Dermis blood vessel endothelial cell (primary cell): ENCODE measurements at regions not wholly inside any gene's neighbourhood (a gene's known extent, or its start where the extent isn't known, plus 50 kb on each side); places are given as distances from the start of the nearest gene placed in this dataset.
A peak's percentile ranks its signal among the peaks of the same experiment; 100 is the strongest.

Experiments used
- DNase-seq: peaks from one replicate; pipeline ENCODE4 v3.0.0; 2010

DNA sequence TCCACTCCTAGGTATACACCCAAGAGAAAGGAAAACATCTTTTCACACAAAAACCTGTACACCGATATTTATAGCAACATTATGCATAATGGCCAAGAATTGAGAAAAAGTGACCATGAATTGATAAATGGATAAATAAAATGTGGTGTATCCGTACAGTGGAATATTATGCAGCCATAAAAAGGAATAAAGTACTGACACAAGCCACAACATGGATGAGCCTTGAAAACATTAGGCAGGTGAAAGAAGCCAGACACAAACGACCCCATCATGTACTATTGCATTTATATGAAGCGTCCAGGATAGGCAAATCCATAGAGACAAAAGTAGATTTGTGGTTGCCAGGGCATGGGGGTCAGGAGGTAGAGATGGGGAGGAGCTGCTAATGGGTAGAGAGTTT is 64.2 kb upstream of the SLC6A6 start:
- DNase-seq, result no peak

DNA sequence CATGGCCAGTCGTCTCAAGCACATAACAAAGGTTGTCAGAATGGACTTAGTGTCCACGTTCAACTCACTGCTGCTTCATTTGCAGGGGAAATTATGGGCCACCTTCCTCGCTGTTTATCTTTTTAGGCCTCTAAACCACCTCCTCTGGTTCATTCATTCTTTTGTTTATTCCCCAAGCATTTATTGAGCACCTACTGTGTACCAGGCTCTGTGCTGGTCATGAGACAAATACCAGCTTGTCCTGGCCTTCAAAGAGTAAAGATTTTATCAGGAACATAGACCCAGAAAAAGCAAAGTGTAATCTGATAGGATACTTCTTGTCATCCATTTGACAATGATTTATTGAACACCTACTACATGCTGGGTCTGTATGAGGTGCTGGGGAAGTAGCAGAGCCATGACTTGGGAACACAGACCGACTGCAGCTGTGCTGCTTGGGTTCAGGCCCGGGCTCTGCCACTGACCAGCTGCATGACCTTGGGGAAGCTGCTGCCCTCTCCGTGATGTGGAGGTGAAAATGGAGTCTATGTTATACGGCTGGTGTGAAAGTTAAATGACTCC is 63.4 kb upstream of the SLC6A6 start:
- no peak for DNase-seq

DNA sequence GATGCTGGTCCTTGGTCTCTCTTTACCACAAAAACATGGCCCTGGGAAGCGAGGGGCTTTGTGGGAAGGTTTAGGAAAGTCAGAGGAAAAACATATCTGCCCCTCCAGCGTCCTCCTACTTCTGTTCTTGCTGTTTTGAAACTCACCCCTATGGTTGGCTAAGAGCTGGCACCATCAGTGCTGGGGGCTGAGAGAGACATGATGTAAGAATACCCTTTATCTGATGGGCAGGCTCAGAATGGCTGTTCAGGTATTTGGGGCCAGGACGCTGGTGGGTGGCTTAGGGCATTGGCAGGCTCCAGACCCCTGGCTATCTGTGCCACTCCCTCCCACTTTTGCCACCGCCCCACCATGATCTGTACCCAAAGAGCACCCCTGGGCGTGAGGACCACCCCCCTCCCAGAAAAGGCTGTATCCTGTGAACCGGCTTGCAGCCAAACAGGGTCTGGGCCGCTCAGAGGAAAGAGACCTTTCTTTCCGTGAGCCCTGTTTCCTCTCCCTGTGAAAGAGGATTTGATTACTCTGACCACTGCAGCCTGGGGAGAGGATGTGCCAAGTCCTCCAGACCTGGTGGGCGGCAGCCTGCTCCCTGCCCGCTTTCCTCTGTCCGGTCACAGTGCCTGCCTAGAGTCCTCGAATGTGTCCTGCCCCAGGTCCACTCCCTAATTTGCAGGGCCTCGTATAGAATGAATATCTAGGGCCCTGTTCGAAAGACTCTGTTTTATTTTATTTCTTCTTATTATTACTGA is 61.3 kb upstream of the SLC6A6 start:
- DNase-seq, result peak; percentile 21

DNA sequence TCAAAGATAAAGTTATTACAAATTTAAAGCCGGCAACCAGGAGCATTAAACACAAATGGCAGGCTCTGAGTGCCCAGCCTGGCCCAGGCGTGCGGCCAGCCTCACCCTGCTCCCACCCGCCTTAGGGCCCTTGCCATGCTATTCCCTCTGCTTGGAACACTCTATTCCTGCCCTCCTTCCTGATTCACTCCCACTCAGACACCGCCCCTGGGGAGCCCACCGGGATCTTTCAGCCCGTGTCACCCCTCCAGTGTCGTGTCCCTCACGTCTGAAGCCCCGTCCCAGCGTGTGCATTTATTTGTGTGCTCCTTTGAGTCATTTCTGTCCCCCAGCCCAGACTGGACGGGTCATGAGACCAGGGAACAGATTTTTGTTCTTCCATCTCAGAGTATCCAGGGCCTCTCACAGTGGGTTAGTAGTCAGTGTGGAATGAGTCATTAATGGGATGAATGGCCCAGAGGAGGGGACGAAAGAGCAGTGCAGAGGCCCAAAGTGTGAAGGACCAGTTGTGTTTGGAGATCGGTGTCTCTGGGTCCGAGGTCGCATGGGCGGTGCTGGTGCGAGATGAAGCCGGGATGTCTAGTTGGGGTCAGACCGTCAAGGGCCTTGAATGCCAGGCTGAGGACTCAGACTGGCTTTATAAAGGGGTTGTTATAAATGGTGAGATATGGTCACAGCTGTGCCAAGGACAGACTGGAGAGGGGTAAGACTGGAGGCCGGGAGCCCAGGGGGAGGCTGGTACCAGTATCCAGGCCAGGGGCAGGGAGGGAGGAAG is 58.9 kb upstream of the SLC6A6 start:
- DNase-seq, result no peak

DNA sequence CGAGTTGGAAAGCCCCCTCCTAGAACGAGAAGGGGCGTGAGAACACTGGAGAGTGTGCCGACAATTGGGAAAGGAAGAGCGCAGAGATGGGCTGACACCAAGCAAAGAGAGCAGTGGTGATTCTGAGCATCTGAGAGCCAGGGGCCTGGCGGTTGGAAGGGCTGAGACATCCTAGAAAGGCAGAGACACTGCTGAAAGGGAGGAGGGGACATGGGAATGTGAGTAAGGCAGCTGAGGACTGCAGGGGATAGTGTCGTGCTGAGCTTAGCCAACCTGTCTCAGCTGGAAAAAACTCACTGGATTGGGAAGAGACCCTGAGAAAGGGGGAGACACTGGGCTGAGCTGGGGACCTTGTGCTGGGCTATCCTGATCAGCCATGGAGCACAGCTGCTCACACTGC is 58.1 kb upstream of the SLC6A6 start:
- no peak for DNase-seq

DNA sequence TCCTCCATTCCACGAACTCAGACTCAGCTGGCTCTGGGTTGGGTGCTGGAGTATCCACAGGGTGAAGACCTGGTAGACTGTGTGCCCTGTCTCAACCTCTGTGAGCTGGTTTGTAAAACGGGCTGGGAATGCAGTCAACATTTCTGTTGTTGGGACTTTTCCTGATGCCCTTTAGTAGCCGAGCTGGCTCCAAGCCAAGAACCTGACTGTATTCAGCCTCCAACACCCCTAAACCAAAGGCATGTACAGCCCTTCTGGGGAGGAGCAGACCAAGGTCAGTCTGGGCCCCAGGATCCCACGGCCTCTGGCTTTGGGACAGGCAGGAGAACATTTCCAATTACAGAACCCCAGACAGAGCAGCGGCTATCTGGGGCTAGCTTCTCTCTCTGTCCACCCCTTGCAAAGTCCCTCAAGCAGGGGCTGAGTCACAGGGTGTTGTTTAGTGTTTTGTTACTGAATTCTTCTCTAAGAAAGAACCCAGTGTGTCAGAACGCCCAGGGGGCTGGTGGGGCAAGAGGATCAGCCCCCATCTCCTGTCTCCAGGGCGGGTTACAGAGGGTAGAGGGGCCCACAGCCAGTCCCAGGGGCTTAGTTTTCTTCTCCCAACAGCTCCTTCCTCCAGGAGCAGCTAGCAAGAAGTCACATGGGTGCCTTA is 56.8 kb upstream of the SLC6A6 start:
- no peak for DNase-seq

DNA sequence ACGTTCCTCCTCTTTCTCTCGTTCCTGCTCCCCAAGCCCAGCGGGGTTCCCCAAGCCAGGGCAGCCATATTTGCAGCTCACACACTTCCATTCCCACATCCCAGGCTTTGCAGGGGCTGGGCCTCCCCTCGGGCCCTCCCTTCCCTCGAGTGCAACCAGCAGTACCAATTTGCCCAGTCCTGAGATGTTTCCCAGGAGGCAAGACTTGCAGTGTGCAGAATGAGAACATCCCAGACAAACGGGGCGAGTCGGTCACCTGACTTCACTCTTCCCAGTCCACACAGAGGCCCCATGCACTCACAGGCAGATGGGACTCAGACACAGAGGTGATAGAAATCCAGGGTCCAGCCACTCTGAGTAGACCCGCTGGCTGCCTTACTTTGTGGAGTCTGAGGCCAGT is 56.2 kb upstream of the SLC6A6 start:
- no peak for DNase-seq

DNA sequence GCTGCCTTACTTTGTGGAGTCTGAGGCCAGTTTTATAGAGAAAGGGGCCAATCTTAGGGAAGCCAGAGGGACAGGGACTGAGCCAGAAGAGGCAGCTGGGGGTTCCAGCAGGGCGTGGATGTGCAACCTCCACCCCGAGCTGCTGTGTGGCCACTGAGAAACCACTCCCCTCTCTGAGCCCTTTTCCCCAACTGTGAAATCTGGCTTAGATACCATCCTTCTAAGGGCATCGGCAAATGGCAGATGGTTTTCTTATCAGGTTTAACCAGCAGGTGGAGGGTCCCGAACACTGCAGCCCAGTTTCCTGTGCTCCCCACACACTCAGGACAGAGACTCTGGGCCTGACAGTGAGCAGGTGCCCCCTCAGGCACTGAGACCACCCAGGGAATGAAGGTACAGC is 55.8 kb upstream of the SLC6A6 start:
- no peak for DNase-seq

DNA sequence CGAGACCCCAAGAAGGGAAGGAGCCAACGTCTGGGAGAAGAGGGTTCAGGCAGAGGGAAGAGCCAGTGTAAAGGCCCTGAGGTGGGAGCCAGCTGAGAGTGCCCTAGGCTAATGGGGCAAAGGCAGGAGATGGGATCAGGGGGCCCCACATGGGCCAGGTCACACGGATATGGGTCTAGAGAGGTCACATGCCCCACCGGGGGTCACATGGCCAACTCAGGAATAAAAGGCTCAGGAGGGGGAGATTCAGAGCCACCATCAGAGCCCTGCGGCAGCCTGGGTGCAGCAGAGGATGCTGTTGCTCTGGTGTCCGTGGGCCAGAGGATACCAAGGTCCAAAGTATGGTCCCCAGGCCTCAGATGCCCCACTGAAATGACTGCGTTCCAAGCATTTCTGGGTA is 55.3 kb upstream of the SLC6A6 start:
- no peak for DNase-seq

DNA sequence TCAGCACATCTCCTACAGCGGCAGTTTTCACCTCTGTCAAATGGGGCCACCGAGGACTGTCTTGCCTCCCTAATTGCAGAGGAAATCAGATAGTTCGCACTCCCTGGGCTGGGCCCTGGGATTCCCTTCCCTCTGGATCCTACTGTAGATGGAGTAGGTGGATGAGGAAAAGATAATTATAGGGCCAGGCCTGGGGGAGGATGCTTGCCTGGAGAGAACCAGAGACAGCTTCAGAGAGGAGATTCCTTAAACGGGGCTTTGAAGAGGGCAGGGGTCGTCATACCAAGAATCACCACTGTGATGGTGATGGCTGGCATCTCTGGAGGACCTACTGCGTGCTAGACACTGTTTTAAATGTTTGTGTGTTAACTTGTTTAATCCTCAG is 50.8 kb upstream of the SLC6A6 start:
- no peak for DNase-seq

DNA sequence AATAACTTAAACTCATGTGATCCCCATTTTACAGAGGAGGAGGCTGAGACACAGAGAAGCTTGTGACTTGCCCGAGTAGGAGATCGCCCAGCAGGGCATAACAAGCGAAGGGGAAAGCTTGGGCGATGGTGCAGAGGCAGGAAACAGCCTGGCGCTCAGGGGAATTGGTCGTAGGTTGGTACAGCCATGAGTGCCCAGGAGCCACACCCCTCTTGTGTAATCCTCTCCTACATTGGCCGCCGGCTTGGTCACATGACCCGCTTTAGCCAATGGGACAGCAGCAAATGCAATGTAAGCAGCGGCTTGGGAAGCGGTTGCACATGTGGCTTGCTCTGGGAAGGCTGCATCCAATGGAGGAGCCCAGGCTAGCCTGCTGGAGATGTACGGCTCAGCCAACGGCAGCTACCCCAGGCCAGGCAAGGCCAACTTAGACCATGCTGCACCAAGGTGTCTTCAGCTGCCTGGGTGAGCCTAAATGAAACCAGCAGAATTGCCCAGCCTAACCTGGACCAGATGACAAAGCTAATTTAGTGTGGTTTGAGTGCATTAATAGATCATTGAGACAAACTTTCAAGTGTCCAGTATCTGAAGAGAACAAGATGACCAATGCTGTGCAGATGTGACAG is 50.3 kb upstream of the SLC6A6 start:
- peak; percentile 25 for DNase-seq
